GM18861 (cell line): ENCODE measurements at regions not wholly inside any gene's neighbourhood (a gene's known extent, or its start where the extent isn't known, plus 50 kb on each side); places are given as distances from the start of the nearest gene placed in this dataset.
"Not testable (repeated sequence)": the region's sequence is repeated elsewhere in the genome, so short reads cannot be mapped to it uniquely, and the experiment has no call there.

Experiments
- ATAC-seq: cut with Tn5 transposase; IDR thresholded peaks from one replicate; pipeline ENCODE4 v1.9.1; 2021; ENCODE audit not compliant: unreplicated experiment

DNA sequence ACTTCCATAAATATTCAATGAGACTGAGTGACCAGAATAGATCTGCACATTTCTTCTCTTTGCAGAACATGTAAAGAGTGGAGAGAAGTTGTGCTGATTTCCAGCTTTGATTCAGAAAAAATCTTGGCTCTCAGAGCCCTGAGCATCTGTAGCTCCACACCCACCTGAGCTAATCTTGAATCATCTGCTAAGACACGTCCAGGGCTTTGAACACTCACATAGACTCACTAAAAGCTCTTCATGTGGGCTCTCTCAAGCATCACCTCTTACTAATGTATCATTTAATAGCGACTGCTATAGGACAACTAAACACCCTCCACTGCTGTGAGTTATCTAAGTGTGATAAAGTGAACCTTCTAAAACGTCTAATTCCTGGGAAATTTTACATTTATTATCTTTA lies 147.7 kb upstream of the GRIA3 start:
- ATAC-seq, result no peak

DNA sequence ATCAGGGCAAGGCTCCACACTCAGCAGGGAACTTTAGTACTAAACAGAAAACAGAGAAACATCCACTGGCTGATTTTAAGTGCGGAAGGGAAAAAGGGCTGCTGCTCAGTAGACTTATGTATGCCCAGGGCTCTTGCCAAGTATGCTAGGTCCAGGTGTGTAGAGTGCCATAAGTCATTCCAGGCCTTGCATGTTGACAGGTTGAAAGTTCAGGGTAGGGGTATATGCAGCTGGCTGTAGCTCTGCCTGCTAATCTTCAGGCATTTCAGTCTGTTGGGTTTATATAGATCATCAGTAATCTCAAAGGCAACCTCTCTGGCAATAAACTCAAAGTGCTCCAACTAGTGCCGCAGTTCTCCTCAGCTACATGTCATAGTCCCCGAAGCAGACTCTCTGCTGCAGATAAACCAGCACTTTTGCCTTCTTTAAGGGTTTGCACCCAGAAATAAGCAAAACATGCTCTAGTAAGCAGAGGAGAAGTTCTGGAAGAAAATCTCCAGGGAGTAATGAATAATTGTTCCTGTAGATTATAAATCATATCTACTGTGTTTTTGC lies 134.9 kb upstream of the GRIA3 start:
- no peak for ATAC-seq

DNA sequence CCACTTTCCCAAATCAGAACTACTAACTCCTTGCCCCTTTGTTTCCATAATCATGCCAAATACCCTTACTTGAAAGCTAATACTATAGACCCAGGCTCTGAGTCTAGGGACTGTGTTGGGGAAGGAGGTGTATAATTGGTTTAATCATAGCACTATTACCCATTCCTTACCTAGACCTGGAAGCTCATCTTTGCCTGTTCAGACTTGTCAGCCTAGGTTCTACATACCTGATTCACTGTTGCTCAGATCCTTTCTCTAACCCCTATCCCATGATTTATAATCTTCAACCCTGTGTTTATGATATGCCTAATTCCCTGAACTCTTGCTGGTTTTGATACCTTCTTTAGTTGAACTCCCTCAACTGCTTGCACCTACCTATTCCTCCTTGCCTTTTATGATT lies 123.1 kb upstream of the GRIA3 start:
- ATAC-seq, result no peak

DNA sequence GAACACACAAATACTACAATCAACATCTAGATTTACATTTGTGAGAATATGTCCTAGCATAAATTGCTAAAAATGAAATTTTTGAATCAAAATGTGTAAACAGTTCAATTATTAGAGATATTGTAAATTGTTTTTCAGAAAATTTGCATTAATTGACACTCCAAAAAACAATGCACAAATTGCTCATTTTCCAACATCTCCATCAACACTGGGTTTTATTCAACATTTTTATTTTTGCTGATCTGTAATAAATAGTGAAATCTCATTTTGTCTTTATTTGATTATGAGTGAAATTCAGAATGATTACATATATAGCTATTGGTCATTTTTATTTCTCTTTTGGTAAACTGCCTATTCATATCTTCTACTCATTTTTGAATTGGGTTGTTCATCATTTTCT lies 120.0 kb upstream of the GRIA3 start:
- ATAC-seq, result no peak

DNA sequence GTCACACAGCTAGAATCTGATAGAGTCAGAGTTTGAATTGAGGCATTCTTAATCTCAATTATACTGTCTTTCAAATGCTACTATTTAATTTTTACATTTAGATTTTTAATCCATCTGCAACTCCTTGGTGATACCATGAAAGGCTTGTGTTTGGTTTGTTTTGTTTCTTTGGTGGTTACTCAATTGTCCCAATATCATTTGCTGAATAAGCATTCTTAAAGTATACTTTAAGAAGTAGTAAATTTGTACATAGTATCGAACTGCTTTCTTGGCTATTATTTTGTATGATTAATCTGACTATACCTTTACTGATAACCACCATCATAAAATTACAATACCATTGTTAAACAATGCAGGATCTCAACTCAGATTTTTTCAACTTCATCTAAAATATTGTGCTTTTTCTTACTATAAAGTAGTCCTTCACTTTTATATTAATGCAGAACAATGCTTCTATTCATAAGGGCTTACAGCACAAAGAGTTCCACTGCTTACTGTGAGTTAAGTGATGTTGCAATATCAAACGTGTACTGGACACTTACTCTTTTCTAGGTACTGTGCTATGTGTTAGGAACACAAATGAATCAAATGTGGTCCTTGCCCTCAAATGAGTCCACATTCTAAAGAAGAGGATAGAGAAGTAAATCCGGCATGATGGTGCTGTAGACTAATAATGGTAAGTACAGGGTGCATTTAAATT lies 111.2 kb upstream of the GRIA3 start:
- no peak for ATAC-seq

DNA sequence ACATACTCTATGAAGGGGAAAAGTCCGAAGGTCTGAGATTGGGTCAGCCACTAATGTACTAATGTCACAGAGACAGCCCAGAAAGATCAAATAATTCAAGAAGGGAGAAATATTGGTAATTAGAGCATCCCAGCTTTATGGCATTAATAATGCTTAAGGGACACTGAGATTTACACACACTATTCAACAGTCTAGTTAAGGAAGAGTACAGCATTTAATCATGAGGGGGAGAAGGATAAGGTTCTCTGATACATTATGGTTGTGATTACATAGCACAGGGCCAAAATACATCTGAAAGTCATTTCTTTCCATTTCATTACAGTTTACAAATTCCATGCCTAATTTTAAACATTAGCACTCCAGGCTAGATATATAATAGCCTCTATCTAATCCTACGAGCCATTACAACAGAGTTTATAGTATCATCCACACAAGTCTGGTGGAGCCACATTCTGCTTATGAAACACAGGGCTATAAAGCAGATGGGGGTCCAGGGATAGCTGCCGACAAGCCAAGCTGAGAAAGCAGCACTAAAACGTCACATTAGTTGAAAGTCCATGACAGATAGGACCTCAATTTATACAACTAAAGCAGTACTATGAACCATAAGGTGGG lies 108.0 kb upstream of the GRIA3 start:
- no peak for ATAC-seq

DNA sequence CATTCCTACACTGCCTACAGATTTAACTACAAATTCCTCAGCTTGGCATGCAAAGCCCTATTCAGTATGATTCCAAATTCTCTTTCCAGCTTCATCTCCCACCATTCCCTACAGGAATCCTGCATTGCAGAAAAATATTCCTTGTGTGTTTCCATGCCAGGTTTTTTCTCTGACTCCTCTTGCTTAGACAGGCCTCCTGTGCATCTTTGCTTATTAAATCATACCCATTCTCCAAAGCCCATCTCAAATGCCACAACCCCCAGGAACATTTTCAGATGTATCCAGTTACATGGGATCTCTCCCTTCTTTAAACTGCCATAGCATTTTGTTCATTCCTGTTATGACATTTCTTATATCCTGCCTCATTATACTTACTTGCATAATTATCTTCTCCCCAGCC lies 106.4 kb upstream of the GRIA3 start:
- ATAC-seq, result no peak

DNA sequence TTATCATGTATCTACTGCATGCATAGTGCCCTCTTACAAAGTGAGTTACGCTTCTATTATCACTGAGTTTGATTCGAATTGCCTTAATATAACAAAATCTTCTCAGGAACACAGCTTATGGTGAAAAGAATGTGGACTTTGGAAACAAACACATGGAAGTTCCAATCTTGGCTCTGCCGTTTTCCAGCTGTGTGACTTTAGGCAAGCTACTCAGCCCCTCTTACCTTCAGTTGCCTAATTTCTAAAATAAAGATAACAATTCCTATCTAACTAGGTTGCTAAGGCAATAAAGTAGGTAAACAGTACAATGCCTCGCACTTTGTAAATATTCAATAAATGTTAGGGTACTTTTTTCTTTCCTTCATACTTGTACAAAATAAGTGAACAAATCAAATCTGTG lies 104.0 kb upstream of the GRIA3 start:
- no peak for ATAC-seq

DNA sequence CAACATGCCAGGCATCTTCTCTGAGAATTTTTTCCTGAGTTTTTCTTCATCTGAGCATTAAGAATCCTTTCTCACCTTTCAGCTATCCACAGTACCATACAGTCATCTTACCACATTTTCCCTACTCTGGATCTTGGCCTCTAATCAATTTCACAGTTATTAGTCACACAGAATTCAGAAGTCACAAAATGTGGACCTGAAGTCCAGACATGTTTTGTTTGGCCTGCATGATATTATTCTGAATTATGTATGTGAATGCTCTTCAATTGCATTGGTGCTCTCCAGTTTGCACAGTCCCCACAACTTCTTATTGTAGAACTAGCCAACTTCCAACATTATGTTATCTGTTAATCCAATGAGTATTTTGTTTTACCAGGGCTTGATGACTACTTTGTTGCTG lies 102.3 kb upstream of the GRIA3 start:
- ATAC-seq, result no peak

DNA sequence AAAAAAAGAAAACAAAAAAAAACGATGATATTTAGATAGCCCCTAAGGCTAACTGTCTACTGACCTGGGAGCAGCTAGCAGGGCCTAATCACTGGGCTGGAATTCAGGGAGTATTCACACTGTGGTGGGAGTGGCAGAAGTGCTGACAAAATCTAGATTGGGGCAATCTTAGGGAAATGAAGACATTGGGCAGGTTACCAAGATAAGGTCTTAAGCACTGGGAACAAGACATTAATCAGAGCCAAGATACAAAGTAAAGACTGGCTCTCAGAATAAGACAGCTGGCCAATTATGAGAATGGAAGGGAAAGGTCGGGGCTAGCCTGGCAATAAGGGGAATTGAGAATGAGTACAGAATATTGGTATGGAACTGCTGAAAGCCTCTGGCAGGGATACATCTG lies 100.2 kb upstream of the GRIA3 start:
- no peak for ATAC-seq

DNA sequence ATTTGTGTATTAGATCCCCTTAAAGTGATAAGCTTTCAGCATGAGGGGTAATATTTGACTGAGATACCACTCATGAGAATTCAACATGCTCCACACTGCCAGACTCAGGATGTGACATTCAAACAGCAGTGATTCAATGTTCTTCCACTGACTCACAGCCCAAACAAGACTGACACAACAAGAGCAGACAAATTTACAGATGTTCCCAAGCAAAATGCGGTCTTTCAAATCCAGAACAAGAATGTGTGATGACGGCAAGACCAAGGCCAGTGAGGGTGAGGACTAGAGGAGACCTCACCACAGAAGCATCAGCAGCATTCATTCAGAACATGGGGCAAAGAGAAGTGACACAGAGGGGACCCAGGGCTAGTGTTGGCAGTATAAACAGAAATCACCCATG lies 99.3 kb upstream of the GRIA3 start:
- no peak for ATAC-seq

DNA sequence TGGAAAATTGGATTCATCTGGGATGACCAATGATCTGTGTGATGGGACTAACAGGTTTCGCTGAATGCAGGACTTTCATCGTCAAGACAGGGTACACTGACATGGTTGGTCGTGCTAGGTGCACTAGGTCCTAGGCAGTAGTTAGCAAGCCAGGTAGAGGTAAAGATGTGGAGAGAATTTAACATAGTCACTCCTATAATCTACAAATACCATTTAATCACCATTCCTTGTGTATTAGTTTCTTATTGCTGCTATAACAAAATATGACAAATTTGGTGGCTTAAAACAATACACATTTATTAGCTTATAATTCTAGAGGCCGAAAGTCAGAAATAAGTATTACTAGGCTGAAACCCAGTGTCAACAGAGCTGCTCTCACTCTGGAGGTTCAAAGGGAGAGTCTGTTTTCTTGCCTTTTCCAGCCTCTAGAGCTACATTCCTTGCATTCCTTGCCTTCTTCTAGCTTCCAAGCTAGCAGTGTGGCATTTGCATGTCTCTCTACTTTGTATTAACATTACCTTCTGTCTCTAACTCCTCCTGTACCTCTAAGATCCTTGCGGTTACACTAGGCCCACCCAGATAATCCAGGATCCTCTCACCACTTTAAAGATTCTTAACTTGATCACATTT lies 98.7 kb upstream of the GRIA3 start:
- ATAC-seq, result no peak

DNA sequence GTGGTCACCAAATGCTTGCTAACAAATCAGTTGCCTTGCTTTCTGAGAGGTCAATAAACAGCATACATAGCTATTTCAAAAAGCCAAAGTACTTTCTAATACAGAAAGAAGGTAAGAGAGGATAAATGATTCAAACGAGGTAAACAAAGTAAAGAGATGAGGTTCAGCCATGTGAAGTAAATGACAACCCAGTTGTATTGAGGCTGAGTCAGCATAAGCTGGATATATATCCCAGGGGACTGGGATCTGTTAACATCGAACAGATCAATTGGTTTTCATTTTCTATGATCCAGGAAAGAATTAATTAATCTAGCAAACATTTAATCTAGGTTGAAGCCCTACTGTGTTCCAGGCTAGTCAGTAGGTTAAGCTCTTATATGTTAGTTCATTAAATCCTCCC lies 97.3 kb upstream of the GRIA3 start:
- ATAC-seq, result no peak

DNA sequence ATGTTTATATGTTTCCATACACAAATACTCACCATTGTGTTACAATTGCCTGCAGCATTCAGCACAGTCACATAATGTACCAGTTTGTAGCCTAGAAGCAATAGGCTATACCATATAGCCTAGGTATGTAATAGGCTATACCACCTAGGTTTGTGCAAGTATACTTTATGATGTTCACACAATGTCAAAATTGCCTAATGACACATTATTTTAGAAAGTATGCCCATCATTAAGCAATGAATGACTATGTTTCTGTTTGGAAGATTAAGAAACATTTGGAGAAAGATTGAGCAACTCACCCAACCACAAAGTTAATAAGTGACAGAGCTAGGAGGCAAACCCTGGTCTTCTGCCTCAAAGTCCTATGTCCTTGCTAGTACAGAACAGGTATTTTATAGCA lies 96.8 kb upstream of the GRIA3 start:
- no peak for ATAC-seq

DNA sequence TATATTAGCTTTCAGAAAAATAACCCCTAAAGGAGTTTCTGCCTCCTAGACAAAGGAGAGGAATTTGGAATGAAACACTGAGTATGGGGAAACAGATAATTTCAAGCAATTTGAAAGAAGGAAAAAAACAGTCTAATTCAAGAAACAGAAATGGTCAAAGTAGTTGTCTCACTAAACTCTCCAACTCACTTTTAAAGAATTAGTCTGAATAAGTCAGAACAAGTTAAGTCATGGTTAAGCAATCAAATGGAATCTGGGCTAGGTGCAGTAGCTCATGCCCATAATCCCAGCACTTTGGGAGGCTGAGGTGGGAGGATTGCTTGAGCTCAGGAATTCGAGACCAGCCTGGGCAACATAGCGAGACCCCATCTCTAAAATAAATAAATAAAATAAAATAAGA lies 95.7 kb upstream of the GRIA3 start:
- ATAC-seq, result no peak

DNA sequence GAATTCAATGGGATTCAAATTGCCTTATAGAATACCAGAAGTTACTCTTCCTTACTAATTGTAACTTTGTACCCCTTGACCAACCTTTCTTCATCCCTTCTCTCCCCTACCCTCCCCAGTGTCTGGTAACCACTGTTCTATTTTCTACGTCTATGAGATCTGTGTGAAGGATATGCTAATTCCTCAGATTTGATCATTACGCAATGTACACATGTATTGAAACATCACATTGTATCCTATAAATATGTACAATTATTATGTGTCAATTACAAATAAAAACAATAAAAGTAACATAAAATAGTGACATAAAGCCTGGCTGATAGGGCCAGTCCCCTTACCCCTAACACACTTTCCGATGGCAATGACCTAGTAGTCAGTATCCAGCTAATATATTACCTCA lies 95.1 kb upstream of the GRIA3 start:
- ATAC-seq, result no peak

DNA sequence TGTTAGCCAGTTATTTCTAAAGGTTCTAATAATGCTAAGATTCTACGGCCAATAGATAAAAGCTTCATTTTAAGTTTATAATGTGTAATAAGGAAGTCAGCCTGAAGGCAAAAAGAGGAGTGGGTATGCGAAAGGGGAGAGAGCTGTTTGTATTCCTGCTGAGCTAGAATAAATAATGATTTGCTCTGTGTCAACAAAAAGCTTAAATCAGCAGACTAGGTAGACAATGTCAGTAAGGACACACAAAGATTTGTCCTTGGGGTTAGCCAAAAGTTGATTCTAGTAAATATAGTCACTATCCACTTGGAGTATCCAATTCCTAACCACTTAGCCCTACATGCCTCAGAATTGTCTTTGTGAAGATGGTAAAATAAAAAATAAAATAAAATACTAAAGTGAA lies 90.3 kb upstream of the GRIA3 start:
- ATAC-seq, result no peak

DNA sequence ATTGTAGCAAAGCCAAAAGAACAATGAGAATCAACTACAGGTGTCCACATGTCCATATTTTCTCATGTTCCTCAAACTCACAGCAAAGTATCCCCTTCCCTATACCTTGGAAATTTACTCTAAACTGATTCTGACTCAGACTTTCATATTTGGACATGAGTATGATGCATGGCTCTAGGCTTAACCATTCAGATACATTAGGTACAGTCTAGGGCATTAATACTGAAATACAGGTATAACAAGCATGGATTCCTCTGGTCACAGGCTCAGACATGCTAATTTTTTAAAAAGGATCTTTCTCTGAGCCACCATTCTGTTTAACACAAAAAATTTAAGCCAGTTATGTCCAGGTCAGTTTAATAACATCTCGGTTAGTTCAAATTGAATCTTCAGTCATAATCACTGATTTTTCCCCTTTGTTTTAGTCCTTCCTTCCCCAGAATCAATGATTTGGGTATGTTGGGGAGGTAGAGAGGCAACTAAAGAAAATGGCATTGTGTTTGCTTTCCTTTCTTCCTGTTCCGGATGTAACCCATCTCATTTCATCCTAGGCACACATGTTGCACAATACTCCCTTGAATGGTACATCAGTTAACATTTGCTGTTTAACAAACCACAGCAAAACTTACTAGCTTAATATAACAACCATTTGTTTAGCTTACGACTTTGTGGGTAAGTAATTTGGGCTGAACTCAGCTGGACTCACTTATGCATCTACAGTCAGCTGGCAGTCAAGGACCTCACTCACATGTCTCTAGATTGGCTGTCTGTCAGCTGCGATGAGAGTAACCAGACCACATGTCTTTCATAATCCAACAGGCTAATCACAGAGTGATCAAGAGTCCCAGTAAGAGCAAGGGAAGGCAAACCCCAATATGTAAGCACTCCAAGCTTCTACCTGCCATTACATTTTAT lies 75.3 kb upstream of the GRIA3 start:
- ATAC-seq, result no peak

DNA sequence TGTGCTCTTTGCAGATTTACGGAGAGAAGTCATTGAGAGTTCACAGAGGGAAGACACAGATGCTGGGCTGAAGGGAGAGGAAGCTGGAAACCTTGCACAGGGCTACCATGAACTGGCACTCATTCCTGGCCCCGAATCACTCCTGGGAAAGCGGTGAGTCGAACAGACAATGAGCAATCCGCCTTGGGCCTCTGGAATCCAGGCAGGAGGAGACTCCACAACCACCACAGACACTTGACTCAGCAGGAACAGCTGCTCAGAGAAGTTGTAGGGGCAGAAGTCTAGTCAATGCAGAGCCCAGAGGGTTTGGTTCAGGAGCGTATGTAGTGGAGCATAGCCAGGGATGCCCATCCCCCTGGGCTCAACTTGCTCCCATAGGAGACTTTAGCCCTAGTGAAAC lies 62.8 kb upstream of the GRIA3 start:
- ATAC-seq, result no peak

DNA sequence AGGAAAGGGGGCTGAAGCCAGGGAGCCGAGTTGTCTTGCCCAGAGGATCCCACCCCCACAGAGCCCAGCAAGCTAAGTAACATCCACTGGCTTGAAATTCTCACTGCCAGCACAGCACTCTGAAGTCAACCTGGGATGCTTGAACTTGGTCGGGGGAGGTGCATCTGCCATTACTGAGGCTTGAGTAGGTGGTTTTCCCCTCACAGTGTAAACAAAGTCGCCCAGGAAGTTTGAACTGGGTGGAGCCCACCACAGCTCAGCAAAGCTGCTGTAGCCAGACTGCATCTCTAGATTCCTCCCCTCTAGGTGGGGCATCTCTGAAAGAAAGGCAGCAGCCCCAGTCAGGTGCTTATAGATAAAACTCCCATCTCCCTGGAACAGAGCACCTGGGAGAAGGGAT lies 54.3 kb upstream of the GRIA3 start:
- ATAC-seq, result not testable (repeated sequence)
